Cardiac muscle cell (in vitro differentiated cells and primary cell): ENCODE measurements at regions not wholly inside any gene's neighbourhood (a gene's known extent, or its start where the extent isn't known, plus 50 kb on each side); places are given as distances from the start of the nearest gene placed in this dataset.

ENCODE experiments used
- DNase-seq, 2 donors: peaks; one replicate each; pipeline versions ENCODE4 v3.0.0 to v3.0.0-alpha.2; 2010 to 2017; ENCODE audit warnings: low read depth in 1 of 2, low spot score in 1 of 2
- H3K27ac ChIP-seq: fragments of 200-600 bp; sonication (generic); 2 replicates; pipeline ENCODE4 v1.5.1; 2016
- H3K27me3 ChIP-seq: fragments of 200-600 bp; sonication (generic); 2 replicates; pipeline ENCODE4 v1.6.0; 2016; ENCODE audit warnings: control low read depth
- H3K36me3 ChIP-seq: fragments of 200-600 bp; sonication (generic); 2 replicates; pipeline ENCODE4 v1.5.1; 2016; ENCODE audit warnings: control low read depth
- H3K4me1 ChIP-seq: fragments of 200-600 bp; sonication (generic); 2 replicates; pipeline ENCODE4 v1.8.1; 2017; ENCODE audit warnings: low read depth, mild to moderate bottlenecking, mixed run types
- H3K4me3 ChIP-seq: fragments of 200-600 bp; sonication (generic); 2 replicates; pipeline ENCODE4 v1.5.1; 2016; ENCODE audit warnings: mild to moderate bottlenecking
- H3K9me3 ChIP-seq: fragments of 200-600 bp; sonication (generic); 2 replicates; pipeline ENCODE4 v1.5.1; 2017; ENCODE audit warnings: low read depth, mild to moderate bottlenecking, control low read depth
- TF ChIP-seq, protein P1 (sequence below): IDR thresholded peaks from 2 replicates; pipeline ENCODE4 v1.5.1; 2012; ENCODE audit warnings: low read depth, mild to moderate bottlenecking, low read length

DNA sequence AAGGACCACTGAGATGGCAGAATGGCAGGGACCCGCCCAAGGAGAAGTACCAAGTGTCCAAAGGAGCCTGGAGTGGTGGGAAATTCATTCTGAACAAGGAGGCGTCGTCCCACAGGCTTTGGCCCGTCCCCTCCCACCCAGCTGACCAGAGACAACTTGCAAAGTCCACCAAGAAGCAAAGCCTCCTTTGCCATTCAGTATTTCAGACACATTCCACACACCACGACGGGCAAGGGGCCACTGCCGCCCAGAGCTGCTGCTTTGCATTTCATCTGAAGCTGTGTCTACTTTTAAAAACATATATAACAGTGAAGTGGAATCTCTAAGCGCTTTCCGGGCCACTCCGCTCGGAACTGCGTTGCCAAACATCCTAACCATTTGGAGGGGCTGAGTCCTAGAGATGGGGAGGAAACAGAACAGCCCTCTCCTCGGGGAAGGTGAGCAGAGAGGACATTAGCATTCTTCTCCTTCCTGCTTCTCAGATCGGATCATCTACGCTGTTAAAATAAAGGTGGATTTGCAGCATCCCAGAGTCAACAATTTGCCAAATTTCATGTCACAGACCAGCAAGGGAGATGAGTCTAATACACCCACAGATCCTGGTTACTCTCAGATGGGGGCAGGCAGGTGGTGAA, 89.0 kb upstream of the ZNF507 start:
- Histone ChIP-seq H3K4me3 (no peak overlapping the region), H3K36me3 (no peaks in the 10 kb centered on the region), H3K27ac (no peak overlapping the region), H3K9me3 (no peaks in the 10 kb centered on the region), H3K27me3 (peaks cover 62% of the 10 kb centered on the region), H3K4me1 (no peaks in the 10 kb centered on the region)
- no peak for DNase-seq
- TF ChIP-seq, protein P1, sequence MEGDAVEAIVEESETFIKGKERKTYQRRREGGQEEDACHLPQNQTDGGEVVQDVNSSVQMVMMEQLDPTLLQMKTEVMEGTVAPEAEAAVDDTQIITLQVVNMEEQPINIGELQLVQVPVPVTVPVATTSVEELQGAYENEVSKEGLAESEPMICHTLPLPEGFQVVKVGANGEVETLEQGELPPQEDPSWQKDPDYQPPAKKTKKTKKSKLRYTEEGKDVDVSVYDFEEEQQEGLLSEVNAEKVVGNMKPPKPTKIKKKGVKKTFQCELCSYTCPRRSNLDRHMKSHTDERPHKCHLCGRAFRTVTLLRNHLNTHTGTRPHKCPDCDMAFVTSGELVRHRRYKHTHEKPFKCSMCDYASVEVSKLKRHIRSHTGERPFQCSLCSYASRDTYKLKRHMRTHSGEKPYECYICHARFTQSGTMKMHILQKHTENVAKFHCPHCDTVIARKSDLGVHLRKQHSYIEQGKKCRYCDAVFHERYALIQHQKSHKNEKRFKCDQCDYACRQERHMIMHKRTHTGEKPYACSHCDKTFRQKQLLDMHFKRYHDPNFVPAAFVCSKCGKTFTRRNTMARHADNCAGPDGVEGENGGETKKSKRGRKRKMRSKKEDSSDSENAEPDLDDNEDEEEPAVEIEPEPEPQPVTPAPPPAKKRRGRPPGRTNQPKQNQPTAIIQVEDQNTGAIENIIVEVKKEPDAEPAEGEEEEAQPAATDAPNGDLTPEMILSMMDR = no peak

DNA sequence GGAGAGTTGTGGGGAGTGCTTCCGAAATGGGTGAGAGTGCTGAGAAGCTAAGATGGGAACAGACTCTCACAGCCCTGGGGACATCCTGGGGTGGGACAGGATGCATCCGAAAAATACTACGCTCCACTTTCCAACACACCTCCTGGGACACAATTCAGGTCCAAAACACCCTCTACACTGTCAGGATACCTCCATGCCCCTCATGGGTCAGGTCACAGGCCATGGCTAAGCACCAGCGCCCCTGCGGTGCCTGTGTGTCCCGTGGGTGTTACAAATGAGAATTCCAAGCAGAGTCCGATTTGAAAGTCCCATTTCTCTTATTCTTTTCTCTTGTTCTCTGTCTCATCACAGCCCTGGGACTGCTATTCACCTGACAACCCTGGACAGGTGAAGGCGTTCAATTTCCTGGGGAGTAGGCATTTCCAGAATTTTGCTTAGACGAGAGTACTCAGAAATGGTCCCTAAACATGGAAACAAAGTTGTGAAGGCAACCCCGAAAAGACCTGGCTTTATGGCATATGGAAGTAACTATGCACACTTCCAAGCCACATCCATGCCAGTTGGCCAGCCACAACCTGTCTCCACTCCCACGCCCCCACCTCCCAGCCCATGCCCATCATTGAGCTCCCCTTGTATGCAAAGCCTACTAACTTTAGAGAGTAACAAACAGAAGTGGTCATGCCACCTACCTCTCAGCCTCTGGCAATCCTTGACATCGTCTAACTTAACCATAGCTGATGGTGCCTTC, 87.9 kb upstream of the ZNF507 start:
- H3K4me1 ChIP-seq = no peaks in the 10 kb centered on the region
- peaks cover 51% of the 10 kb centered on the region for H3K27me3 ChIP-seq
- TF ChIP-seq, protein P1 = no peak
- no peaks in the 10 kb centered on the region for H3K36me3 ChIP-seq
- no peak overlapping the region for H3K4me3 ChIP-seq
- H3K27ac ChIP-seq = no peak overlapping the region
- no peaks in the 10 kb centered on the region for H3K9me3 ChIP-seq
- DNase-seq = no peak

DNA sequence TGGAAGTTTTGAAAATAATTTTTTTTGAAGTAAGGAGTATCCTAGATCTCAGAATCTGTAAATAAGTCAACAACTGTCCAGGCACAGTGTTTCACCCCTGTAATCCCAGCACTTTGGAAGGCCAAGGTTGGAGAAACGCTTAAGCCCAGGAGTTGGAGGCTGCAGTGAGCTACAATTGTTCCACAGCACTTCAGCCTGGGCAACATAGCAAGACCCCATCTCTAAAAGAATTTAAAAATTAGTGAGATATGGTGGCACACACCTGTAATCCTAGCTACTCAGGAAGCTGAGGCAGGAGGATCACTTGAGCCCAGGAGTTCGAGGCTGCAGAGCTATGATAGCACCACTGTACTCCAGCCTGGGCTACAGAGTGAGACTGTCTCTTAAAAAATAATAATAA, 87.2 kb upstream of the ZNF507 start:
- Histone ChIP-seq H3K27ac (no peak overlapping the region), H3K4me3 (no peak overlapping the region)

DNA sequence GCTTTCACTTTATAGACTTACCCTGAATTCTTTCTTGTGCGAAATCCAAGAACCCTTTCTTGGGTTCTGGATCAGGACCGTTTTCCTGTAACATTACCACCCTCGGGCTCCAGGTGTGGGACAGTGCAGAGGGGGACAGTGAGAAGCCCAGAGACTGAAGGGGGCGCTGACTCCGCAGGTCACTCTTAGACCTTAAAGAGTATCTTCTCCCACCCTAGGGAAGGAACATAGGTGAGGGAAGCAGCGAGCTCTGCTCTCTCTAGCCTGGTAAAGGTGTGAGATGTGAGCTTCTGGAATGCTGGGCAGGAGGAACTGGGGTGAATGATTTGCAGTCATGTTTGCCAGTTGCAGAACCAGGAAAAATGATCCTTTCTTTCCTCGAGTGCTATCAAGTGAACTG, 80.8 kb upstream of the ZNF507 start:
- H3K4me3 ChIP-seq = no peak overlapping the region
- TF ChIP-seq, protein P1 = no peak
- no peak overlapping the region for H3K27ac ChIP-seq
- H3K9me3 ChIP-seq = no peaks in the 10 kb centered on the region
- no peak for DNase-seq
- H3K36me3 ChIP-seq = no peaks in the 10 kb centered on the region
- H3K4me1 ChIP-seq = no peaks in the 10 kb centered on the region
- H3K27me3 ChIP-seq = peaks cover 19% of the 10 kb centered on the region

More for the DNA sequence above, 87.2 kb upstream of the ZNF507 start:
- TF ChIP-seq, protein P1 = no peak
- H3K9me3 ChIP-seq = no peaks in the 10 kb centered on the region
- no peaks in the 10 kb centered on the region for H3K4me1 ChIP-seq
- DNase-seq = no peak
- peaks cover 48% of the 10 kb centered on the region for H3K27me3 ChIP-seq
- H3K36me3 ChIP-seq = no peaks in the 10 kb centered on the region

DNA sequence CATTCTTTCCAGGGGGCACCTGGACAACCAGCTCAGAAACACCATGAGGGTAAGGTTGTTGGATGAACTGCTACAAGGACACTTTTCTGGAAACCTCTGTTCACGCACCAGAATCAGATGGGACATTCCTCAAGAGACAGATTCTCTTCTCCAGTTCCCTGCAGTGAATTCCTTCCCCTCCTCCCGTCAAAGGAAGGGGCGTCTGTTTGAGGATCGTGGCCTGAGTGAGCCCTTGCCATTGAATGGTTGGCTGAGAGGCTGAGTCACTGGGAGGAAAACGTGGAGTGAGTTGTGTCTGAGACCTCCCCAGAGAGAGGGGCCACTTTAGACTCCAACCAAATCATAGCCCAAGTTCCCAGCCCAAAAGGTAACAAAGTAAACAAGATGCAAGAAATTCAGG, 79.4 kb upstream of the ZNF507 start:
- Histone ChIP-seq H3K4me1 (no peaks in the 10 kb centered on the region), H3K36me3 (no peaks in the 10 kb centered on the region), H3K4me3 (no peak overlapping the region), H3K27ac (no peak overlapping the region), H3K27me3 (peaks cover 19% of the 10 kb centered on the region), H3K9me3 (no peaks in the 10 kb centered on the region)
- TF ChIP-seq, protein P1 = no peak
- DNase-seq = no peak
